ENCODE measurements at regions not wholly inside any gene's neighbourhood (a gene's known extent, or its start where the extent isn't known, plus 50 kb on each side); places are given as distances from the start of the nearest gene placed in this dataset.

- dilution Hi-C loops (cut with HindIII; ENCODE audit: low sequenced_read_pairs, unreplicated experiment): no loop called here
- Histone ChIP-seq H3K14ac (replicated peaks; ENCODE audit: low read depth, low read length) (no peak overlapping the region), H2AK5ac (ENCODE audit: low read depth, low read length) (no peak overlapping the region), H4K8ac (ENCODE audit: low read depth in 2 of 2, low read length in 2 of 2) (no peak overlapping the region), H2BK5ac (ENCODE audit: low read depth, low read length, poor library complexity, severe bottlenecking) (no peak overlapping the region), H2BK120ac (ENCODE audit: low read depth, low read length) (no peak overlapping the region), H3K79me1 (ENCODE audit: low read depth in 1 of 2, low read length in 2 of 2) (no peaks in the 10 kb centered on the region), H3K27me3 (ENCODE audit: control insufficient read depth, insufficient read depth, low read length) (no peaks in the 10 kb centered on the region), H3K9ac (ENCODE audit: low read depth, low read length) (no peak overlapping the region), H4K20me1 (ENCODE audit: insufficient read depth, low read length) (no peaks in the 10 kb centered on the region), H2BK20ac (ENCODE audit: low read depth, low read length) (no peak overlapping the region), H3K4ac (ENCODE audit: low read depth, low read length) (no peak overlapping the region), H2BK15ac (ENCODE audit: low read depth, low read length) (no peak overlapping the region), H3K56ac (ENCODE audit: extremely low read depth, insufficient read depth, low read length) (no peak overlapping the region), H2AFZ (replicated peaks; ENCODE audit: low read length, poor library complexity) (no peak overlapping the region), H3K18ac (ENCODE audit: low read depth, low read length) (no peak overlapping the region), H3K27ac (ENCODE audit: insufficient read depth, low read length) (no peak overlapping the region), H3K9me1 (ENCODE audit: insufficient read depth, low read length) (no peaks in the 10 kb centered on the region), H3K36me3 (ENCODE audit: control insufficient read depth, insufficient read depth, low read length) (no peaks in the 10 kb centered on the region), H3K4me1 (ENCODE audit: control insufficient read depth, insufficient read depth, low read length) (no peaks in the 10 kb centered on the region), H4K91ac (ENCODE audit: insufficient read depth, low read depth, low read length) (no peak overlapping the region), H2AK9ac (replicated peaks; ENCODE audit: low read depth, low read length, poor library complexity) (no peak overlapping the region), H3K23ac (ENCODE audit: low read depth, low read length) (no peak overlapping the region), H4K5ac (ENCODE audit: low read depth, low read length) (no peak overlapping the region), H3K4me3 (ENCODE audit: insufficient read depth, low read depth, low read length) (no peak overlapping the region), H3K4me2 (ENCODE audit: low read depth, low read length) (no peak overlapping the region), H3K9me3 (ENCODE audit: control insufficient read depth, insufficient read depth, low read length) (peaks cover 7% of the 10 kb centered on the region)
- no TSS peak for BruUV-seq (replicated peaks)
- in situ Hi-C loops (cut with MboI; ENCODE audit: low sequenced_read_pairs): no loop called here
- intact Hi-C loops (cut with micrococcal nuclease): no loop called here
- ChIA-PET CTCF (no interaction called here), POLR2A (ENCODE audit: unreplicated experiment) (no interaction called here)
- ATAC-seq (ENCODE audit: low read depth): no peak
- 58% methylated on average over 2 of the region's 3 CpGs; no CpG with 5 or more reads in 1 of the 2 experiments for WGBS, 2 experiments (ENCODE audit: extremely low coverage in 2 of 2, insufficient read length in 1 of 2)
- no peak for DNase-seq
- TF ChIP-seq MXI1 (IDR thresholded peaks at IDR 0.05; ENCODE audit: borderline replicate concordance, low read depth, low read length): no peak
- TF ChIP-seq RFX5 (IDR thresholded peaks at IDR 0.05; ENCODE audit: low read depth, low read length): no peak
- TF ChIP-seq BHLHE40 (IDR thresholded peaks at IDR 0.05; ENCODE audit: low read depth, low read length): no peak
- TF ChIP-seq, protein P1, sequence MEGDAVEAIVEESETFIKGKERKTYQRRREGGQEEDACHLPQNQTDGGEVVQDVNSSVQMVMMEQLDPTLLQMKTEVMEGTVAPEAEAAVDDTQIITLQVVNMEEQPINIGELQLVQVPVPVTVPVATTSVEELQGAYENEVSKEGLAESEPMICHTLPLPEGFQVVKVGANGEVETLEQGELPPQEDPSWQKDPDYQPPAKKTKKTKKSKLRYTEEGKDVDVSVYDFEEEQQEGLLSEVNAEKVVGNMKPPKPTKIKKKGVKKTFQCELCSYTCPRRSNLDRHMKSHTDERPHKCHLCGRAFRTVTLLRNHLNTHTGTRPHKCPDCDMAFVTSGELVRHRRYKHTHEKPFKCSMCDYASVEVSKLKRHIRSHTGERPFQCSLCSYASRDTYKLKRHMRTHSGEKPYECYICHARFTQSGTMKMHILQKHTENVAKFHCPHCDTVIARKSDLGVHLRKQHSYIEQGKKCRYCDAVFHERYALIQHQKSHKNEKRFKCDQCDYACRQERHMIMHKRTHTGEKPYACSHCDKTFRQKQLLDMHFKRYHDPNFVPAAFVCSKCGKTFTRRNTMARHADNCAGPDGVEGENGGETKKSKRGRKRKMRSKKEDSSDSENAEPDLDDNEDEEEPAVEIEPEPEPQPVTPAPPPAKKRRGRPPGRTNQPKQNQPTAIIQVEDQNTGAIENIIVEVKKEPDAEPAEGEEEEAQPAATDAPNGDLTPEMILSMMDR (conservative IDR thresholded peaks at IDR 0.05; ENCODE audit: low read depth, low read length): no peak
- no peak for TF ChIP-seq POLR2A (IDR thresholded peaks at IDR 0.05; ENCODE audit: low read depth, low read length)
- TF ChIP-seq FOS (IDR thresholded peaks at IDR 0.05; ENCODE audit: low read depth, low read length): no peak
- TF ChIP-seq RAD21 (IDR thresholded peaks at IDR 0.05; ENCODE audit: low read length): no peak
- TF ChIP-seq RCOR1 (IDR thresholded peaks at IDR 0.05; ENCODE audit: insufficient replicate concordance, low read length): no peak
- TF ChIP-seq SMC3 (IDR thresholded peaks at IDR 0.05; ENCODE audit: low read depth, low read length): no peak
- TF ChIP-seq, protein P2, sequence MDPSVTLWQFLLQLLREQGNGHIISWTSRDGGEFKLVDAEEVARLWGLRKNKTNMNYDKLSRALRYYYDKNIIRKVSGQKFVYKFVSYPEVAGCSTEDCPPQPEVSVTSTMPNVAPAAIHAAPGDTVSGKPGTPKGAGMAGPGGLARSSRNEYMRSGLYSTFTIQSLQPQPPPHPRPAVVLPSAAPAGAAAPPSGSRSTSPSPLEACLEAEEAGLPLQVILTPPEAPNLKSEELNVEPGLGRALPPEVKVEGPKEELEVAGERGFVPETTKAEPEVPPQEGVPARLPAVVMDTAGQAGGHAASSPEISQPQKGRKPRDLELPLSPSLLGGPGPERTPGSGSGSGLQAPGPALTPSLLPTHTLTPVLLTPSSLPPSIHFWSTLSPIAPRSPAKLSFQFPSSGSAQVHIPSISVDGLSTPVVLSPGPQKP (IDR thresholded peaks at IDR 0.05; ENCODE audit: borderline replicate concordance, low read depth, low read length): no peak
- TF ChIP-seq MAFK (IDR thresholded peaks at IDR 0.05; ENCODE audit: low read depth, low read length): no peak
- TF ChIP-seq CHD1 (IDR thresholded peaks at IDR 0.05; ENCODE audit: low read depth, low read length): no peak
- no peak for TF ChIP-seq USF2 (IDR thresholded peaks at IDR 0.05; ENCODE audit: low read depth, low read length)
- TF ChIP-seq MAZ (IDR thresholded peaks at IDR 0.05; ENCODE audit: borderline replicate concordance, low read depth, low read length): no peak
- no peak for TF ChIP-seq CEBPB (IDR thresholded peaks at IDR 0.05; ENCODE audit: low read depth, low read length)
- TF ChIP-seq NFE2L2 (IDR thresholded peaks at IDR 0.05; ENCODE audit: low read depth, low read length): no peak
Observed at GRCh38 chr21:24590261-24590660, 1017.0 kb downstream of the MRPL39 start.

Data from IMR-90 (cell line).